Hepatocyte (in vitro differentiated cells): ENCODE measurements at regions not wholly inside any gene's neighbourhood (a gene's known extent, or its start where the extent isn't known, plus 50 kb on each side); places are given as distances from the start of the nearest gene placed in this dataset.

ENCODE experiments used
- CTCF ChIP-seq: fragments of 200-600 bp; sonication (generic); IDR thresholded peaks from 2 replicates; pipeline ENCODE4 v1.5.1; 2016; ENCODE audit warnings: antibody characterized with exemption, mild to moderate bottlenecking; ENCODE audit not compliant: poor library complexity
- EZH2 ChIP-seq: fragments of 200-600 bp; sonication (generic); IDR thresholded peaks from 2 replicates; pipeline ENCODE4 v1.6.1; 2016; ENCODE audit warnings: antibody characterized with exemption, mild to moderate bottlenecking, borderline replicate concordance
- EZH2phosphoT487 ChIP-seq: fragments of 200-600 bp; sonication (generic); IDR thresholded peaks from one replicate; pipeline ENCODE4 v1.6.1; 2018; ENCODE audit warnings: antibody characterized with exemption, mild to moderate bottlenecking, low read depth, moderate library complexity; ENCODE audit not compliant: unreplicated experiment, severe bottlenecking

- TF ChIP-seq CTCF (no peak), EZH2phosphoT487 (no peak), EZH2 (no peak)
These were observed 303.7 kb upstream of the CCDC179 start for GRCh38 chr11:23164022-23164421.
